ENCODE measurements at regions not wholly inside any gene's neighbourhood (a gene's known extent, or its start where the extent isn't known, plus 50 kb on each side); places are given as distances from the start of the nearest gene placed in this dataset.

- no peak overlapping the region for H3K4me3 Mint-ChIP-seq
- no peaks in the 10 kb centered on the region for H3K9me3 Mint-ChIP-seq
- no peak for TF ChIP-seq CTCF (IDR thresholded peaks at IDR 0.05; ENCODE audit: unreplicated experiment)
- no peaks in the 10 kb centered on the region for H3K36me3 Mint-ChIP-seq
- no peak for DNase-seq (ENCODE audit: low spot score in 2 of 2, unreplicated experiment in 2 of 2)
- peaks cover 9% of the 10 kb centered on the region for H3K27me3 Mint-ChIP-seq (ENCODE audit: low read depth)
- H3K27ac Mint-ChIP-seq = no peak overlapping the region
- no peaks in the 10 kb centered on the region for H3K4me1 Mint-ChIP-seq
Measured at GRCh38 chr2:100718065-100718629, 101.8 kb upstream of the NPAS2 start.

- no peak for TF ChIP-seq CTCF (IDR thresholded peaks at IDR 0.05; ENCODE audit: unreplicated experiment)
- H3K9me3 Mint-ChIP-seq = no peaks in the 10 kb centered on the region
- H3K27ac Mint-ChIP-seq = no peak overlapping the region
- peaks cover 17% of the 10 kb centered on the region for H3K27me3 Mint-ChIP-seq (ENCODE audit: low read depth)
- no peaks in the 10 kb centered on the region for H3K36me3 Mint-ChIP-seq
- no peak overlapping the region for H3K4me3 Mint-ChIP-seq
- no peak for DNase-seq (ENCODE audit: low spot score in 2 of 2, unreplicated experiment in 2 of 2)
- H3K4me1 Mint-ChIP-seq = no peaks in the 10 kb centered on the region
Measured at GRCh38 chr2:100720445-100720844, 99.5 kb upstream of the NPAS2 start.

GRCh38 chr2:100721693-100722092 is 98.2 kb upstream of the NPAS2 start:
- peaks cover 17% of the 10 kb centered on the region for H3K27me3 Mint-ChIP-seq (ENCODE audit: low read depth)
- no peak for DNase-seq (ENCODE audit: low spot score in 2 of 2, unreplicated experiment in 2 of 2)
- H3K4me3 Mint-ChIP-seq = no peak overlapping the region
- no peaks in the 10 kb centered on the region for H3K9me3 Mint-ChIP-seq
- H3K36me3 Mint-ChIP-seq = no peaks in the 10 kb centered on the region
- no peak for TF ChIP-seq CTCF (IDR thresholded peaks at IDR 0.05; ENCODE audit: unreplicated experiment)
- H3K4me1 Mint-ChIP-seq = no peaks in the 10 kb centered on the region
- H3K27ac Mint-ChIP-seq = no peak overlapping the region

- no peak overlapping the region for H3K4me3 Mint-ChIP-seq
- H3K4me1 Mint-ChIP-seq = no peaks in the 10 kb centered on the region
- no peak for TF ChIP-seq CTCF (IDR thresholded peaks at IDR 0.05; ENCODE audit: unreplicated experiment)
- H3K36me3 Mint-ChIP-seq = no peaks in the 10 kb centered on the region
- peaks cover 17% of the 10 kb centered on the region for H3K27me3 Mint-ChIP-seq (ENCODE audit: low read depth)
- DNase-seq (ENCODE audit: low spot score in 2 of 2, unreplicated experiment in 2 of 2) = no peak
- no peaks in the 10 kb centered on the region for H3K9me3 Mint-ChIP-seq
- H3K27ac Mint-ChIP-seq = no peak overlapping the region
Measured at GRCh38 chr2:100722125-100722524, 97.8 kb upstream of the NPAS2 start.

GRCh38 chr2:100726866-100727265 is 93.1 kb upstream of the NPAS2 start:
- DNase-seq (ENCODE audit: low spot score in 2 of 2, unreplicated experiment in 2 of 2) = no peak
- TF ChIP-seq CTCF (IDR thresholded peaks at IDR 0.05; ENCODE audit: unreplicated experiment) = no peak
- Mint-ChIP-seq H3K36me3 (no peaks in the 10 kb centered on the region), H3K27me3 (ENCODE audit: low read depth) (peaks cover 14% of the 10 kb centered on the region), H3K4me3 (no peak overlapping the region), H3K9me3 (peaks cover 17% of the 10 kb centered on the region), H3K27ac (no peak overlapping the region), H3K4me1 (no peaks in the 10 kb centered on the region)
